IMR-90 (cell line): ENCODE measurements at regions not wholly inside any gene's neighbourhood (a gene's known extent, or its start where the extent isn't known, plus 50 kb on each side); places are given as distances from the start of the nearest gene placed in this dataset.

ENCODE experiments used
- ATAC-seq: fragments of 200-7000 bp; cut with Tn5 transposase; 2 replicates; pipeline ENCODE4 v1.9.1; 2020; ENCODE audit warnings: low read depth, mild to moderate bottlenecking, moderate library complexity
- BruUV-seq: library from RNA; stranded (reverse); fragments of 400-500 nt; replicated peaks from 2 replicates; lab custom pipeline; 2021; lab: Mats Ljungman, UMichigan
- CTCF ChIA-PET: fragments of 300-600 bp; formaldehyde crosslinking; extraction: SDS; loops from one replicate; lab custom pipeline; 2021; ENCODE audit warnings: antibody characterized with exemption; lab: Yijun Ruan, JAX
- POLR2A ChIA-PET: fragments of 300-600 bp; sonication (Branson Sonifier 250); formaldehyde crosslinking; loops from one replicate; lab custom pipeline; 2022; ENCODE audit warnings: antibody characterized with exemption; ENCODE audit not compliant: unreplicated experiment; lab: Charles Lee
- DNase-seq: peaks from one replicate; pipeline ENCODE4 v3.0.0; 2013
- H2AFZ ChIP-seq: replicated peaks from 2 replicates; pipeline ENCODE3; 2013; ENCODE audit warnings: low read length, mild to moderate bottlenecking; ENCODE audit not compliant: poor library complexity
- H2AK5ac ChIP-seq: 2 replicates; pipeline ENCODE4 v1.6.1; 2013; ENCODE audit warnings: low read depth, low read length, inconsistent platforms
- H2AK9ac ChIP-seq: replicated peaks from 2 replicates; pipeline ENCODE3; 2013; ENCODE audit warnings: mild to moderate bottlenecking, low read depth, low read length, moderate library complexity; ENCODE audit not compliant: poor library complexity
- H2BK120ac ChIP-seq: 2 replicates; pipeline ENCODE4 v1.6.1; 2013; ENCODE audit warnings: low read depth, low read length, inconsistent platforms
- H2BK15ac ChIP-seq: 3 replicates; pipeline ENCODE4 v1.6.1; 2013; ENCODE audit warnings: low read depth, low read length, inconsistent platforms
- H2BK20ac ChIP-seq: 2 replicates; pipeline ENCODE4 v1.6.1; 2013; ENCODE audit warnings: low read depth, mild to moderate bottlenecking, inconsistent platforms, low read length, moderate library complexity
- H2BK5ac ChIP-seq: 2 replicates; pipeline ENCODE4 v1.6.1; 2013; ENCODE audit warnings: mild to moderate bottlenecking, low read depth, low read length, inconsistent platforms; ENCODE audit not compliant: poor library complexity, severe bottlenecking
- H3K14ac ChIP-seq: replicated peaks from 2 replicates; pipeline ENCODE4 v1.6.1; 2013; ENCODE audit warnings: low read depth, low read length, inconsistent platforms
- H3K18ac ChIP-seq: 2 replicates; pipeline ENCODE4 v1.6.1; 2013; ENCODE audit warnings: low read depth, low read length, control low read depth
- H3K23ac ChIP-seq: 2 replicates; pipeline ENCODE4 v1.6.1; 2013; ENCODE audit warnings: low read depth, low read length, inconsistent platforms
- H3K27ac ChIP-seq: 2 replicates; pipeline ENCODE4 v1.5.1; 2013; ENCODE audit warnings: mild to moderate bottlenecking, control low read depth, low read length; ENCODE audit not compliant: insufficient read depth
- H3K27me3 ChIP-seq: 2 replicates; pipeline ENCODE4 v1.6.1; 2013; ENCODE audit warnings: low read length; ENCODE audit not compliant: control insufficient read depth, insufficient read depth
- H3K36me3 ChIP-seq: 2 replicates; pipeline ENCODE4 v1.6.1; 2013; ENCODE audit warnings: low read length, mixed read lengths; ENCODE audit not compliant: control insufficient read depth, insufficient read depth
- H3K4ac ChIP-seq: 2 replicates; pipeline ENCODE4 v1.6.1; 2013; ENCODE audit warnings: low read depth, low read length, inconsistent platforms
- H3K4me1 ChIP-seq: 2 replicates; pipeline ENCODE4 v1.6.1; 2013; ENCODE audit warnings: low read length, mixed read lengths; ENCODE audit not compliant: control insufficient read depth, insufficient read depth
- H3K4me2 ChIP-seq: 2 replicates; pipeline ENCODE4 v1.6.1; 2013; ENCODE audit warnings: low read depth, mild to moderate bottlenecking, control low read depth, low read length, moderate library complexity
- H3K4me3 ChIP-seq: 2 replicates; pipeline ENCODE4 v1.5.1; 2013; ENCODE audit warnings: low read depth, mild to moderate bottlenecking, control low read depth, low read length, moderate library complexity; ENCODE audit not compliant: insufficient read depth
- H3K56ac ChIP-seq: 2 replicates; pipeline ENCODE4 v1.6.1; 2013; ENCODE audit warnings: low read length, inconsistent platforms; ENCODE audit not compliant: insufficient read depth; ENCODE audit errors: extremely low read depth
- H3K79me1 ChIP-seq, 2 experiments: 2 replicates each; pipeline ENCODE4 v1.6.1; 2013; ENCODE audit warnings: low read length in 2 of 2, inconsistent platforms in 1 of 2, low read depth in 1 of 2
- H3K9ac ChIP-seq: 2 replicates; pipeline ENCODE4 v1.6.1; 2013; ENCODE audit warnings: low read depth, low read length, control low read depth
- H3K9me1 ChIP-seq: 2 replicates; pipeline ENCODE4 v1.6.1; 2013; ENCODE audit warnings: low read length, inconsistent platforms; ENCODE audit not compliant: insufficient read depth
- H3K9me3 ChIP-seq: 2 replicates; pipeline ENCODE4 v1.6.1; 2013; ENCODE audit warnings: low read length; ENCODE audit not compliant: control insufficient read depth, insufficient read depth
- H4K20me1 ChIP-seq: 2 replicates; pipeline ENCODE4 v1.6.1; 2013; ENCODE audit warnings: low read length, inconsistent platforms; ENCODE audit not compliant: insufficient read depth
- H4K5ac ChIP-seq: 2 replicates; pipeline ENCODE4 v1.6.1; 2013; ENCODE audit warnings: mild to moderate bottlenecking, low read depth, low read length, control low read depth
- H4K8ac ChIP-seq, 2 experiments: 2 replicates each; pipeline ENCODE4 v1.6.1; 2013; ENCODE audit warnings: low read depth in 2 of 2, low read length in 2 of 2, control low read depth in 1 of 2, inconsistent platforms in 1 of 2
- H4K91ac ChIP-seq: 2 replicates; pipeline ENCODE4 v1.6.1; 2013; ENCODE audit warnings: low read depth, low read length, inconsistent platforms; ENCODE audit not compliant: insufficient read depth
- BHLHE40 ChIP-seq: fragments of 150-350 bp; IDR thresholded peaks from 2 replicates; pipeline ENCODE4 v1.6.1; 2016; ENCODE audit warnings: mild to moderate bottlenecking, low read depth, low read length
- CEBPB ChIP-seq: IDR thresholded peaks from 2 replicates; pipeline ENCODE4 v1.6.1; 2012; ENCODE audit warnings: low read depth, low read length, improper control_type of control experiment
- CHD1 ChIP-seq: IDR thresholded peaks from 2 replicates; pipeline ENCODE4 v1.6.1; 2012; ENCODE audit warnings: low read depth, low read length, improper control_type of control experiment
- ELK1 ChIP-seq: fragments of 150-350 bp; IDR thresholded peaks from 2 replicates; pipeline ENCODE4 v1.6.1; 2016; ENCODE audit warnings: low read depth, mild to moderate bottlenecking, low read length, moderate library complexity, borderline replicate concordance
- MAZ ChIP-seq: IDR thresholded peaks from 2 replicates; pipeline ENCODE4 v1.6.1; 2012; ENCODE audit warnings: low read depth, mild to moderate bottlenecking, low read length, improper control_type of control experiment, moderate library complexity, borderline replicate concordance
- MXI1 ChIP-seq: IDR thresholded peaks from 2 replicates; pipeline ENCODE4 v1.6.1; 2012; ENCODE audit warnings: low read depth, mild to moderate bottlenecking, low read length, moderate library complexity, borderline replicate concordance
- POLR2A ChIP-seq: IDR thresholded peaks from 2 replicates; pipeline ENCODE4 v1.6.1; 2012; ENCODE audit warnings: mild to moderate bottlenecking, low read depth, low read length
- RAD21 ChIP-seq: IDR thresholded peaks from 2 replicates; pipeline ENCODE4 v1.6.1; 2012; ENCODE audit warnings: low read length, improper control_type of control experiment
- RCOR1 ChIP-seq: IDR thresholded peaks from 2 replicates; pipeline ENCODE4 v1.6.1; 2012; ENCODE audit warnings: mild to moderate bottlenecking, low read length, improper control_type of control experiment; ENCODE audit not compliant: insufficient replicate concordance
- RFX5 ChIP-seq: IDR thresholded peaks from 2 replicates; pipeline ENCODE4 v1.8.0; 2012; ENCODE audit warnings: low read depth, mild to moderate bottlenecking, low read length, moderate library complexity
- WGBS, 2 experiments: methylation state at CpG; one replicate each; pipeline versions ENCODE4 v1.1.5 to v1.1.7; 2013; ENCODE audit warnings: missing lambda C conversion rate in 2 of 2; ENCODE audit not compliant: insufficient read length in 1 of 2; ENCODE audit errors: extremely low coverage in 2 of 2; 5-methylcytosine and 5-hydroxymethylcytosine counted together
- dilution Hi-C: fragments of 300-500 bp; cut with HindIII; formaldehyde crosslinking; loops from one replicate; pipeline ENCODE4 v1.14.3; 2018; ENCODE audit warnings: low sequenced_read_pairs; ENCODE audit not compliant: unreplicated experiment
- in situ Hi-C: fragments of 300-500 bp; cut with MboI; formaldehyde crosslinking; loops from 3 replicates; pipeline ENCODE4 v1.14.3; 2019; ENCODE audit warnings: low sequenced_read_pairs, inconsistent platforms, mixed read lengths
- intact Hi-C: fragments of 100-400 bp; cut with micrococcal nuclease; formaldehyde crosslinking; loops from 2 replicates; pipeline ENCODE4 v1.10.0; 2022

- H2AK9ac ChIP-seq = no peak overlapping the region
- no peak overlapping the region for H2BK5ac ChIP-seq
- H3K9me1 ChIP-seq = no peaks in the 10 kb centered on the region; the same call in 1 of the 2 replicates
- H3K56ac ChIP-seq = no peak overlapping the region
- in situ Hi-C loops (no loop called here), dilution Hi-C loops (no loop called here), intact Hi-C loops (no loop called here)
- no peak overlapping the region for H2BK15ac ChIP-seq
- WGBS, 2 experiments = no CpG with 5 or more reads among the region's 5 CpGs
- no peak overlapping the region for H2BK20ac ChIP-seq
- no peak overlapping the region for H2AFZ ChIP-seq
- ATAC-seq (no peak), DNase-seq (no peak)
- no peak overlapping the region for H2BK120ac ChIP-seq
- H3K18ac ChIP-seq = no peak overlapping the region
- no peak overlapping the region for H3K23ac ChIP-seq
- ChIA-PET CTCF (no interaction called here), POLR2A (no interaction called here)
- H3K9ac ChIP-seq = no peak overlapping the region
- H3K4me3 ChIP-seq = no peak overlapping the region
- H4K91ac ChIP-seq = no peak overlapping the region
- 0 out of 4 replicates have a peak, but pooled peaks cover 0 to 3% of the 10 kb centered on the region in 2 experiments for H3K79me1 ChIP-seq
- H4K8ac ChIP-seq = no peak overlapping the region
- no peak overlapping the region for H3K4ac ChIP-seq
- TF ChIP-seq ELK1 (no peak), RAD21 (no peak), POLR2A (no peak), CHD1 (no peak), CEBPB (no peak), RCOR1 (no peak), MXI1 (no peak), MAZ (no peak), BHLHE40 (no peak), RFX5 (no peak)
- no peaks in the 10 kb centered on the region for H3K9me3 ChIP-seq
- H4K20me1 ChIP-seq = no peaks in the 10 kb centered on the region
- no peak overlapping the region for H4K5ac ChIP-seq
- H3K36me3 ChIP-seq = no peaks in the 10 kb centered on the region
- H2AK5ac ChIP-seq = no peak overlapping the region
- BruUV-seq = no TSS peak
- no peaks in the 10 kb centered on the region for H3K4me1 ChIP-seq
- H3K14ac ChIP-seq = no peak overlapping the region
- H3K4me2 ChIP-seq = no peak overlapping the region
- peaks cover 1% of the 10 kb centered on the region for H3K27me3 ChIP-seq
- H3K27ac ChIP-seq = no peak overlapping the region
These were observed 84.3 kb upstream of the ROPN1 start for GRCh38 chr3:124076235-124076634.
